Thoracic aorta (tissue), 2 donors: ENCODE measurements at regions not wholly inside any gene's neighbourhood (a gene's known extent, or its start where the extent isn't known, plus 50 kb on each side); places are given as distances from the start of the nearest gene placed in this dataset.

Experiments
- ATAC-seq: fragments of 150-250 bp; one replicate; pipeline ENCODE4 v1.8.0; 2017; ENCODE audit warnings: low read depth; ENCODE audit not compliant: insufficient number of reproducible peaks, low FRiP score
- DNase-seq: peaks from one replicate; pipeline ENCODE4 v3.0.0-alpha.2; 2020; ENCODE audit warnings: low spot score
- H3K27ac ChIP-seq, 2 donors: fragments of 200-600 bp; sonication (generic); 1 replicate in 1 of 2; 2 replicates in 1 of 2; pipeline ENCODE4 v1.5.1; 2016; ENCODE audit warnings: mild to moderate bottlenecking in 2 of 2, moderate library complexity in 2 of 2
- H3K27me3 ChIP-seq: fragments of 200-600 bp; sonication (generic); replicated peaks from 2 replicates; pipeline ENCODE4 v1.6.0; 2016; ENCODE audit warnings: mild to moderate bottlenecking; ENCODE audit not compliant: insufficient read depth
- H3K36me3 ChIP-seq: fragments of 200-600 bp; sonication (generic); one replicate; pipeline ENCODE4 v1.5.1; 2016
- H3K4me1 ChIP-seq, 2 donors: fragments of 200-600 bp; sonication (generic); 1 replicate in 1 of 2; 2 replicates in 1 of 2; pipeline versions ENCODE4 v1.5.1 to v1.6.0; 2016; ENCODE audit warnings: low read depth in 2 of 2, mild to moderate bottlenecking in 1 of 2; ENCODE audit not compliant: control insufficient read depth in 1 of 2
- H3K4me3 ChIP-seq: fragments of 200-600 bp; sonication (generic); 2 replicates; pipeline ENCODE4 v1.5.1; 2016; ENCODE audit warnings: mild to moderate bottlenecking
- H3K9me3 ChIP-seq: fragments of 200-600 bp; sonication (generic); 2 replicates; pipeline ENCODE4 v1.5.1; 2016
- CTCF ChIP-seq: fragments of 200-600 bp; sonication (generic); IDR thresholded peaks from one replicate; pipeline ENCODE4 v1.5.1; 2019; ENCODE audit warnings: antibody characterized with exemption

- Histone ChIP-seq H3K4me1 (no peaks in the 10 kb centered on the region), H3K36me3 (no peaks in the 10 kb centered on the region), H3K4me3 (no peak overlapping the region), H3K27me3 (no peaks in the 10 kb centered on the region), H3K9me3 (no peaks in the 10 kb centered on the region), H3K27ac (no peak overlapping the region)
- no peak for TF ChIP-seq CTCF
- no peak for DNase-seq
- no peak for ATAC-seq
These were observed 243.4 kb upstream of the PMFBP1 start for GRCh38 chr16:72415379-72415778.

- DNase-seq (no peak), ATAC-seq (no peak)
- H3K9me3 ChIP-seq: no peaks in the 10 kb centered on the region
These were observed 238.5 kb upstream of the PMFBP1 start for GRCh38 chr16:72410492-72410891.

GRCh38 chr16:72409423-72409822 lies 237.5 kb upstream of the PMFBP1 start:
- Histone ChIP-seq H3K9me3 (no peaks in the 10 kb centered on the region), H3K36me3 (no peaks in the 10 kb centered on the region), H3K27me3 (no peaks in the 10 kb centered on the region), H3K27ac (no peak overlapping the region), H3K4me1 (no peaks in the 10 kb centered on the region), H3K4me3 (no peak overlapping the region)
- DNase-seq (no peak), ATAC-seq (no peak)
- no peak for TF ChIP-seq CTCF

More at GRCh38 chr16:72410492-72410891, 238.5 kb upstream of the PMFBP1 start:
- H3K4me3 ChIP-seq: no peak overlapping the region
- TF ChIP-seq CTCF: no peak
- H3K27me3 ChIP-seq: no peaks in the 10 kb centered on the region
- no peak overlapping the region for H3K27ac ChIP-seq
- H3K36me3 ChIP-seq: no peaks in the 10 kb centered on the region
- no peaks in the 10 kb centered on the region for H3K4me1 ChIP-seq

- ATAC-seq (no peak), DNase-seq (no peak)
- Histone ChIP-seq H3K27me3 (no peaks in the 10 kb centered on the region), H3K4me3 (no peak overlapping the region), H3K9me3 (no peaks in the 10 kb centered on the region), H3K4me1 (no peaks in the 10 kb centered on the region), H3K27ac (no peak overlapping the region), H3K36me3 (no peaks in the 10 kb centered on the region)
- no peak for TF ChIP-seq CTCF
These were observed 234.4 kb upstream of the PMFBP1 start for GRCh38 chr16:72406390-72406789.

- H3K27ac ChIP-seq: no peak overlapping the region
- no peaks in the 10 kb centered on the region for H3K27me3 ChIP-seq
- TF ChIP-seq CTCF: no peak
- no peak for DNase-seq
- H3K4me3 ChIP-seq: no peak overlapping the region
- H3K36me3 ChIP-seq: no peaks in the 10 kb centered on the region
- no peaks in the 10 kb centered on the region for H3K9me3 ChIP-seq
- ATAC-seq: no peak
- no peaks in the 10 kb centered on the region for H3K4me1 ChIP-seq
These were observed 232.3 kb upstream of the PMFBP1 start for GRCh38 chr16:72404299-72404698.
